Colonic mucosa (tissue), 4 donors: ENCODE measurements at regions not wholly inside any gene's neighbourhood (a gene's known extent, or its start where the extent isn't known, plus 50 kb on each side); places are given as distances from the start of the nearest gene placed in this dataset.

ENCODE experiments used
- DNase-seq: peaks from one replicate; pipeline ENCODE4 v3.0.0-alpha.2; 2020
- H3K27ac ChIP-seq: fragments of 200-600 bp; one replicate; pipeline ENCODE4 v1.8.0; 2021
- H3K27me3 ChIP-seq: fragments of 200-600 bp; one replicate; pipeline ENCODE4 v1.8.0; 2021
- H3K36me3 ChIP-seq: fragments of 200-600 bp; one replicate; pipeline ENCODE4 v1.8.0; 2021
- H3K4me1 ChIP-seq: fragments of 200-600 bp; one replicate; pipeline ENCODE4 v1.8.0; 2021; ENCODE audit warnings: mild to moderate bottlenecking
- H3K4me3 ChIP-seq: fragments of 200-600 bp; one replicate; pipeline ENCODE4 v1.8.0; 2021
- H3K9ac ChIP-seq, 2 donors: one replicate each; pipeline ENCODE4 v1.7.0; 2013; ENCODE audit warnings: control low read depth in 2 of 2, low read depth in 2 of 2, low read length in 2 of 2
- H3K9me3 ChIP-seq: fragments of 200-600 bp; one replicate; pipeline ENCODE4 v1.8.0; 2021
- intact Hi-C: fragments of 100-400 bp; cut with DNase I; formaldehyde crosslinking; loops from one replicate; pipeline ENCODE4 v1.14.1; 2022
- TF ChIP-seq, protein P1 (sequence below): fragments of 200-600 bp; IDR thresholded peaks from one replicate; pipeline ENCODE4 v1.8.0; 2022; ENCODE audit warnings: antibody characterized with exemption, mild to moderate bottlenecking
- donor health status: healthy.
- donor health status: DM: no; HTN: no; CAD: no.
- donor health status: DM: no; HTN: no; CAD: no.

DNA sequence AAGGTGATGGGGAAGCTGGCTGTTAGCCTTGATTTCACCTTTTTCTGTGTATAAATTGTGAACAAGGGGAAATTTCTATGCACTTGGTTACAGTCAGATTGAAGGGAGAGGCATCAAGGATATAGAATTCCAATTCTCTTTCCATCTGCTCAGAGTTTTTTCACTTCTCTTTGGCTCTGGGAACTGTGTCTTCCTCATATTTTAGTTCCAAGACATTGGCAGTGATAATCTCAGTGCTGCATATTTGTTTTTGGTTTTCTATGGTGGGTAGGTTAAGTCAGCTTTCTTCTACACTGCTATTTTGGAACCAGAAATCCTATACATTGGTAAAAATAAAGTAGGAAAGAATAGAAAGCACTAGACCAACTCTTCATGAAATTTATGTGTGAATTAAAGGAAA lies 569.6 kb upstream of the CXADR start:
- no peak overlapping the region for H3K27ac ChIP-seq
- H3K4me1 ChIP-seq = no peaks in the 10 kb centered on the region
- no peaks in the 10 kb centered on the region for H3K9me3 ChIP-seq
- H3K4me3 ChIP-seq = no peak overlapping the region
- no peaks in the 10 kb centered on the region for H3K27me3 ChIP-seq
- no peak overlapping the region for H3K9ac ChIP-seq
- no peak for DNase-seq
- H3K36me3 ChIP-seq = no peaks in the 10 kb centered on the region
- TF ChIP-seq, protein P1, sequence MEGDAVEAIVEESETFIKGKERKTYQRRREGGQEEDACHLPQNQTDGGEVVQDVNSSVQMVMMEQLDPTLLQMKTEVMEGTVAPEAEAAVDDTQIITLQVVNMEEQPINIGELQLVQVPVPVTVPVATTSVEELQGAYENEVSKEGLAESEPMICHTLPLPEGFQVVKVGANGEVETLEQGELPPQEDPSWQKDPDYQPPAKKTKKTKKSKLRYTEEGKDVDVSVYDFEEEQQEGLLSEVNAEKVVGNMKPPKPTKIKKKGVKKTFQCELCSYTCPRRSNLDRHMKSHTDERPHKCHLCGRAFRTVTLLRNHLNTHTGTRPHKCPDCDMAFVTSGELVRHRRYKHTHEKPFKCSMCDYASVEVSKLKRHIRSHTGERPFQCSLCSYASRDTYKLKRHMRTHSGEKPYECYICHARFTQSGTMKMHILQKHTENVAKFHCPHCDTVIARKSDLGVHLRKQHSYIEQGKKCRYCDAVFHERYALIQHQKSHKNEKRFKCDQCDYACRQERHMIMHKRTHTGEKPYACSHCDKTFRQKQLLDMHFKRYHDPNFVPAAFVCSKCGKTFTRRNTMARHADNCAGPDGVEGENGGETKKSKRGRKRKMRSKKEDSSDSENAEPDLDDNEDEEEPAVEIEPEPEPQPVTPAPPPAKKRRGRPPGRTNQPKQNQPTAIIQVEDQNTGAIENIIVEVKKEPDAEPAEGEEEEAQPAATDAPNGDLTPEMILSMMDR = no peak
- intact Hi-C loops = no loop called here

DNA sequence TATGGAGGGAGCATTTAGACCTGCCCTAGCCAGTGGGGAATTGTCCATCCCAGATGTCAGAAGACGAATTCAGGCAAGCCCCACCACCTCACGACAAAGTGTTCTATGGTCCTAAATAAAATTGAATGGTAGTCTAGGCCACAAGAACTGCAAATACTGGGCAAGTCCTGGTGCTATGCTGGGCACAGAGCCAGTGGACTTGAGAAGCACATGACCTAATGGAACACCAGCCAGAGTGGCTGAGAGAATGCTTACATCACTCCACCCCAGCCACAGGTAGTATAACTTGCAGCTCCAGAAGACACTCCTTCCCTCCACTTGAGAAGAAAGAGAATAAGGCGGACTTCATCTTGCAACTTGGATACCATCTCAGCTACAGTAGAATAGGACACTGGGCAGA lies 567.3 kb upstream of the CXADR start:
- H3K9me3 ChIP-seq = no peaks in the 10 kb centered on the region
- intact Hi-C loops = no loop called here
- H3K9ac ChIP-seq = no peak overlapping the region
- H3K27ac ChIP-seq = no peak overlapping the region
- TF ChIP-seq, protein P1 = no peak
- H3K4me3 ChIP-seq = no peak overlapping the region
- no peaks in the 10 kb centered on the region for H3K27me3 ChIP-seq
- no peak for DNase-seq
- H3K36me3 ChIP-seq = no peaks in the 10 kb centered on the region
- no peaks in the 10 kb centered on the region for H3K4me1 ChIP-seq

DNA sequence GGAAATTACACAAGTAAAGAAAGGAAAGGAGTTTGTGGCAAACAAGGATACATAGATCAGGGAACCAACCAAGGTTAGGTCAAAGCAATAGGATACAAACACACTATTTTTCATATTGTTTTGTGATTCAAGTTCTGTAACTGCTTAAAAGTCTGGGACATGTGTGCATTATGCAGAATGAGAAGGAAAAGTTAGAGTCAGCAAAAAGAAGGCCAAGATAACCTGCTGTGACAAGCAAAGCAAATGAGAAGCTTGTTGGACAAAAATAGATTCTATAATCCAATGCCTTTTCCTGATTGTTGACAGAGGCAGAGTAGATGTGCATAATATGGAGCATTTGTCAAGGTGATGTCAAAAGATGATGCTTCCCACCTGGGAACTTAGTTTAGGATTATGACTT lies 556.0 kb upstream of the CXADR start:
- DNase-seq = no peak
- H3K9ac ChIP-seq = no peak overlapping the region
- no peaks in the 10 kb centered on the region for H3K4me1 ChIP-seq
- no peak overlapping the region for H3K4me3 ChIP-seq
- no peaks in the 10 kb centered on the region for H3K9me3 ChIP-seq
- intact Hi-C loops = no loop called here
- H3K36me3 ChIP-seq = no peaks in the 10 kb centered on the region
- no peaks in the 10 kb centered on the region for H3K27me3 ChIP-seq
- TF ChIP-seq, protein P1 = no peak
- no peak overlapping the region for H3K27ac ChIP-seq

DNA sequence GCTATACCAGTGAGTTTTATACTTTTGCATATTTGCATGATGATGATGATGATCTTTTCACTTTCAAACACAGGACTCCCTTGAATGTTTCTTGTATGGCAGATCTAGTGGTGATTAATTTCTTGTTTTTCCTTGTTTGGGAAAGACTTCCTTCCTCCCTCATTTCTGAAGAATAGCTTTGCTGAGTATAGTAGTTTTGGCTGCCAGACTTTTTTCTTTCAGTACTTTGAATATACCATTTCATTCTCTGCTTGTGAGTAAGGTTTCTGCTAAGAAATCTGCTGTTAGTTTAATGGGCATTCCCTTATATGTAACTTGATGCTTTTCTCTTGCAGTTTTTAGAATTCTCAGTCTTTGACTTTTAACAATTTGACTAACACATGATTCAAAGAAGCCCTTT lies 547.4 kb upstream of the CXADR start:
- H3K36me3 ChIP-seq = no peaks in the 10 kb centered on the region
- H3K9me3 ChIP-seq = peaks cover 3% of the 10 kb centered on the region
- no peak for DNase-seq
- intact Hi-C loops = no loop called here
- H3K4me3 ChIP-seq = no peak overlapping the region
- H3K27me3 ChIP-seq = no peaks in the 10 kb centered on the region
- no peak overlapping the region for H3K9ac ChIP-seq
- TF ChIP-seq, protein P1 = no peak
- H3K27ac ChIP-seq = no peak overlapping the region
- no peaks in the 10 kb centered on the region for H3K4me1 ChIP-seq

DNA sequence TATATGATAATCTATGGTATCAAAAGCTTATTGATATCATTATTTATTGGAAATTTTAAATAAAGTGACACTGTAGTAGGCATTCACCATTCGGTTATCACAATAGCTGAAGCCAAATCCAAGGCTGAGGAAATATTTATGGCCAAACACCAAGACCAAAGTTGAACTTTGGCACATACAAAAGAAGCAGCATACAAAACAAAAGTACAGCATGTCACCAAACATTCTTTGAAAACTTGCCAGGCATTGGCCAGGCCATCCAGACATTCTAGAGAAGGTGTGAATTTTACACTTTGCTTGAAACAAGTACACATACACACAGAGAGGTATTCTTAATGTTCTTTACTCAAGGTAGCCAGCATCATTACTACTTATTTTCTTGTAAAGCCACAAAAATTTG lies 544.4 kb upstream of the CXADR start:
- no peaks in the 10 kb centered on the region for H3K4me1 ChIP-seq
- H3K27ac ChIP-seq = no peak overlapping the region
- no peak overlapping the region for H3K9ac ChIP-seq
- H3K27me3 ChIP-seq = no peaks in the 10 kb centered on the region
- H3K4me3 ChIP-seq = no peak overlapping the region
- intact Hi-C loops = no loop called here
- no peak for DNase-seq
- TF ChIP-seq, protein P1 = no peak
- H3K9me3 ChIP-seq = peaks cover 3% of the 10 kb centered on the region
- H3K36me3 ChIP-seq = no peaks in the 10 kb centered on the region

DNA sequence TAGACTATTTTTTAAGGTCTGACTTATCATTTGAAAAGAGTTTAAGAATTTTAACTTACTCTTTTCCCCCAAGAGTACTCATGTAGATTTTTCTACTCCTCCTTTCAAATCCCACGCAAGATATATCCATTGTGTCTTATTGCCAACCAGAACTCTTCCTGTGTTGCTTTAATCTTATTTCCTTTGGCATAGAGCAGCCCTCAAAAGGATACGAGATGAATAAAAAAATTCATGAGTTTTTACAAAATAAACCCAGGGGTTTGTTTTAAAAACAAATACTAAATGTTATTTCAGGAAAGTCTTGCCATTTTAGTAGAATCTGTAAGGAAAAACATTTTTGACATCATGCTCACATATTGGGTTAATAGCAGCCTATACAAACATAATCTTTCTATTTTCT lies 543.2 kb upstream of the CXADR start:
- Histone ChIP-seq H3K4me3 (no peak overlapping the region), H3K27ac (no peak overlapping the region), H3K36me3 (no peaks in the 10 kb centered on the region), H3K4me1 (no peaks in the 10 kb centered on the region), H3K9me3 (peaks cover 3% of the 10 kb centered on the region), H3K27me3 (no peaks in the 10 kb centered on the region), H3K9ac (no peak overlapping the region)
- TF ChIP-seq, protein P1 = no peak
- DNase-seq = no peak
- intact Hi-C loops = no loop called here
